ENCODE measurements at regions not wholly inside any gene's neighbourhood (a gene's known extent, or its start where the extent isn't known, plus 50 kb on each side); places are given as distances from the start of the nearest gene placed in this dataset.

GRCh38 chr21:39065917-39066316, 117.3 kb downstream of the PSMG1 start:
- no peaks in the 10 kb centered on the region for H3K4me1 Mint-ChIP-seq (ENCODE audit: low read depth)
- CTCF ChIA-PET: no interaction called here
- Histone ChIP-seq H3K27me3 (ENCODE audit: control insufficient read depth in 1 of 2, insufficient read depth in 2 of 2, low read length in 2 of 2) (peaks cover 0 to 2% of the 10 kb centered on the region in 2 experiments), H3K27ac (ENCODE audit: low read depth in 1 of 2, low read length in 2 of 2) (no peak overlapping the region), H3K36me3 (ENCODE audit: insufficient read depth, low read length) (no peaks in the 10 kb centered on the region), H3K4me1 (ENCODE audit: insufficient read depth, low read length) (no peaks in the 10 kb centered on the region), H3K9me3 (ENCODE audit: control insufficient read depth in 1 of 2, insufficient read depth in 1 of 2, low read length in 2 of 2) (peaks cover 0 to 7% of the 10 kb centered on the region in 2 experiments), H3K4me3 (ENCODE audit: low read length) (no peak overlapping the region)
- H3K27me3 Mint-ChIP-seq: no peaks in the 10 kb centered on the region
- TF ChIP-seq CTCF (IDR thresholded peaks at IDR 0.05): no peak
- H3K36me3 Mint-ChIP-seq (ENCODE audit: low read depth): no peaks in the 10 kb centered on the region
- ATAC-seq (ENCODE audit: poor library complexity) (no peak), DNase-seq (no peak)
- intact Hi-C loops (cut with DNase I, micrococcal nuclease): no loop called here
- POLR2A ChIA-PET: no interaction called here
- no peaks in the 10 kb centered on the region for H3K9me3 Mint-ChIP-seq
- no peak overlapping the region for H3K4me3 Mint-ChIP-seq
- no peak overlapping the region for H3K27ac Mint-ChIP-seq

GRCh38 chr21:39064325-39065012, 118.8 kb downstream of the PSMG1 start:
- DNase-seq (no peak), ATAC-seq (ENCODE audit: poor library complexity) (no peak)
- Mint-ChIP-seq H3K36me3 (ENCODE audit: low read depth) (no peaks in the 10 kb centered on the region), H3K27me3 (no peaks in the 10 kb centered on the region), H3K4me3 (no peak overlapping the region), H3K4me1 (ENCODE audit: low read depth) (no peaks in the 10 kb centered on the region), H3K27ac (no peak overlapping the region), H3K9me3 (no peaks in the 10 kb centered on the region)
- no peak for TF ChIP-seq CTCF (IDR thresholded peaks at IDR 0.05)
- H3K4me3 ChIP-seq (ENCODE audit: low read length): no peak overlapping the region
- peaks cover 0 to 2% of the 10 kb centered on the region in 2 experiments for H3K27me3 ChIP-seq (ENCODE audit: control insufficient read depth in 1 of 2, insufficient read depth in 2 of 2, low read length in 2 of 2)
- CTCF ChIA-PET: no interaction called here
- peaks cover 0 to 7% of the 10 kb centered on the region in 2 experiments for H3K9me3 ChIP-seq (ENCODE audit: control insufficient read depth in 1 of 2, insufficient read depth in 1 of 2, low read length in 2 of 2)
- no peaks in the 10 kb centered on the region for H3K4me1 ChIP-seq (ENCODE audit: insufficient read depth, low read length)
- POLR2A ChIA-PET: no interaction called here
- H3K36me3 ChIP-seq (ENCODE audit: insufficient read depth, low read length): no peaks in the 10 kb centered on the region
- intact Hi-C loops (cut with DNase I, micrococcal nuclease): no loop called here
- H3K27ac ChIP-seq (ENCODE audit: low read depth in 1 of 2, low read length in 2 of 2): no peak overlapping the region

- H3K9me3 Mint-ChIP-seq: no peaks in the 10 kb centered on the region
- DNase-seq: no peak
- CTCF ChIA-PET: no interaction called here
- Histone ChIP-seq H3K4me1 (ENCODE audit: insufficient read depth, low read length) (no peaks in the 10 kb centered on the region), H3K27me3 (ENCODE audit: control insufficient read depth in 1 of 2, insufficient read depth in 2 of 2, low read length in 2 of 2) (peaks cover 0 to 2% of the 10 kb centered on the region in 2 experiments), H3K4me3 (ENCODE audit: low read length) (no peak overlapping the region), H3K36me3 (ENCODE audit: insufficient read depth, low read length) (no peaks in the 10 kb centered on the region), H3K27ac (ENCODE audit: low read depth in 1 of 2, low read length in 2 of 2) (no peak overlapping the region), H3K9me3 (ENCODE audit: control insufficient read depth in 1 of 2, insufficient read depth in 1 of 2, low read length in 2 of 2) (peaks cover 0 to 7% of the 10 kb centered on the region in 2 experiments)
- intact Hi-C loops (cut with DNase I, micrococcal nuclease): no loop called here
- H3K4me3 Mint-ChIP-seq: no peak overlapping the region
- TF ChIP-seq CTCF (IDR thresholded peaks at IDR 0.05): no peak
- POLR2A ChIA-PET: interaction anchor here (0.6 kb wide), 1 partner anchor 342 kb away, joined by 3 read pairs; no protein-coding TSS in a partner anchor
- H3K27me3 Mint-ChIP-seq: no peaks in the 10 kb centered on the region
- no peak overlapping the region for H3K27ac Mint-ChIP-seq
- ATAC-seq (ENCODE audit: poor library complexity): no peak
- H3K36me3 Mint-ChIP-seq (ENCODE audit: low read depth): no peaks in the 10 kb centered on the region
- no peaks in the 10 kb centered on the region for H3K4me1 Mint-ChIP-seq (ENCODE audit: low read depth)
Observed at GRCh38 chr21:39063517-39063916, 119.7 kb downstream of the PSMG1 start.

Measured in CD4-positive, alpha-beta T cell (primary cell).